HEK293T (cell line): ENCODE measurements at regions not wholly inside any gene's neighbourhood (a gene's known extent, or its start where the extent isn't known, plus 50 kb on each side); places are given as distances from the start of the nearest gene placed in this dataset.

Source experiments
- ARNT ChIP-seq: fragments of 450-650 bp; IDR thresholded peaks from 2 replicates; pipeline ENCODE4 v1.6.1; 2017; ENCODE audit warnings: mild to moderate bottlenecking
- BHLHE40 ChIP-seq: fragments of 450-650 bp; IDR thresholded peaks from 2 replicates; pipeline ENCODE4 v1.6.1; 2016; ENCODE audit warnings: mild to moderate bottlenecking, moderate library complexity, borderline replicate concordance
- ELF4 ChIP-seq: fragments of 450-650 bp; IDR thresholded peaks from 2 replicates; pipeline ENCODE4 v1.6.1; 2017; ENCODE audit warnings: antibody characterized with exemption
- FOXA1 ChIP-seq: fragments of 450-650 bp; IDR thresholded peaks from 2 replicates; pipeline ENCODE4 v1.6.1; 2016; ENCODE audit warnings: mild to moderate bottlenecking
- FOXK2 ChIP-seq: fragments of 450-650 bp; IDR thresholded peaks from 2 replicates; pipeline ENCODE4 v1.6.1; 2016; ENCODE audit warnings: mild to moderate bottlenecking
- FOXM1 ChIP-seq: fragments of 450-650 bp; IDR thresholded peaks from 2 replicates; pipeline ENCODE4 v1.6.1; 2017; ENCODE audit warnings: mild to moderate bottlenecking, borderline replicate concordance
- HDGF ChIP-seq: fragments of 450-650 bp; IDR thresholded peaks from 2 replicates; pipeline ENCODE4 v1.6.1; 2017; ENCODE audit warnings: antibody characterized with exemption, borderline replicate concordance
- PKNOX1 ChIP-seq: fragments of 450-650 bp; IDR thresholded peaks from 2 replicates; pipeline ENCODE4 v1.6.1; 2016
- SP1 ChIP-seq: fragments of 450-650 bp; IDR thresholded peaks from 2 replicates; pipeline ENCODE4 v1.6.1; 2017
- SUZ12 ChIP-seq: fragments of 450-650 bp; IDR thresholded peaks from 2 replicates; pipeline ENCODE4 v1.6.1; 2016; ENCODE audit warnings: mild to moderate bottlenecking
- TARDBP ChIP-seq: fragments of 450-650 bp; IDR thresholded peaks from 2 replicates; pipeline ENCODE4 v1.6.1; 2016

- TF ChIP-seq ELF4 (no peak), PKNOX1 (no peak), BHLHE40 (no peak), SUZ12 (no peak), FOXK2 (no peak), SP1 (no peak), HDGF (no peak), ARNT (no peak), TARDBP (no peak), FOXM1 (no peak), FOXA1 (no peak)
Observed at GRCh38 chr10:129102906-129103693, 363.9 kb upstream of the MGMT start.
